H1 (cell line): ENCODE measurements at regions not wholly inside any gene's neighbourhood (a gene's known extent, or its start where the extent isn't known, plus 50 kb on each side); places are given as distances from the start of the nearest gene placed in this dataset.

Experiments used
- CTCF ChIA-PET: fragments of 300-600 bp; sonication (Branson Sonifier 250); formaldehyde crosslinking; loops from one replicate; lab custom pipeline; 2021; ENCODE audit not compliant: partially characterized antibody; lab: Charles Lee
- POLR2A ChIA-PET: fragments of 300-600 bp; sonication (Branson Sonifier 250); formaldehyde crosslinking; loops from one replicate; lab custom pipeline; 2021; ENCODE audit warnings: inconsistent platforms; ENCODE audit not compliant: partially characterized antibody; lab: Charles Lee
- DNase-seq, 2 experiments: peaks; one replicate each; pipeline versions ENCODE4 v3.0.0 to v3.0.0-alpha.2; 2010 to 2022; ENCODE audit warnings: low spot score in 2 of 2, low read depth in 1 of 2, mixed read lengths in 1 of 2
- FAIRE-seq: peaks from 2 replicates; lab custom pipeline; 2011; peaks lifted over from hg19 to GRCh38; lab: Jason Lieb, UNC
- H2AFZ ChIP-seq: 2 replicates; pipeline ENCODE4 v1.8.1; 2012; ENCODE audit warnings: low read length, inconsistent platforms
- H2AK5ac ChIP-seq: 2 replicates; pipeline ENCODE4 v1.6.1; 2013; ENCODE audit warnings: low read depth, low read length
- H2BK120ac ChIP-seq: replicated peaks from 2 replicates; pipeline ENCODE3; 2013; ENCODE audit warnings: low read depth, low read length, inconsistent platforms
- H2BK12ac ChIP-seq: 2 replicates; pipeline ENCODE4 v1.6.1; 2013; ENCODE audit warnings: low read depth, low read length
- H2BK15ac ChIP-seq: 2 replicates; pipeline ENCODE4 v1.6.1; 2013; ENCODE audit warnings: low read length
- H2BK20ac ChIP-seq: 2 replicates; pipeline ENCODE4 v1.6.1; 2013; ENCODE audit warnings: low read length
- H2BK5ac ChIP-seq: 2 replicates; pipeline ENCODE4 v1.6.1; 2013; ENCODE audit warnings: low read depth, low read length
- H3K14ac ChIP-seq: 2 replicates; pipeline ENCODE4 v1.6.1; 2013; ENCODE audit warnings: inconsistent platforms; ENCODE audit not compliant: insufficient read length
- H3K18ac ChIP-seq: 2 replicates; pipeline ENCODE4 v1.6.1; 2013; ENCODE audit warnings: low read length; ENCODE audit errors: extremely low read depth
- H3K23ac ChIP-seq: 2 replicates; pipeline ENCODE4 v1.6.1; 2013; ENCODE audit warnings: inconsistent platforms; ENCODE audit not compliant: insufficient read length
- H3K23me2 ChIP-seq: 2 replicates; pipeline ENCODE4 v1.6.1; 2013; ENCODE audit warnings: low read depth, low read length
- H3K27ac ChIP-seq: 2 replicates; pipeline ENCODE4 v1.6.1; 2011; ENCODE audit warnings: low read depth, low read length, inconsistent platforms
- H3K27me3 ChIP-seq, 4 experiments: replicated peaks in 1 of 4; 1 replicate in 1 of 4; 2 replicates in 3 of 4; pipeline versions ENCODE4 v1.6.1 to v1.8.1; 2011 to 2013; ENCODE audit warnings: low read length in 3 of 4, mild to moderate bottlenecking in 3 of 4, inconsistent platforms in 2 of 4, mixed read lengths in 2 of 4, moderate library complexity in 1 of 4; ENCODE audit not compliant: control insufficient read depth in 3 of 4, insufficient read depth in 3 of 4; ENCODE audit errors: extremely low read depth in 1 of 4
- H3K36me3 ChIP-seq, 4 experiments: 2 replicates each; pipeline versions ENCODE4 v1.6.1 to v1.8.1; 2011 to 2013; ENCODE audit warnings: mild to moderate bottlenecking in 4 of 4, low read length in 3 of 4, moderate library complexity in 2 of 4, control low read depth in 1 of 4, inconsistent platforms in 1 of 4; ENCODE audit not compliant: insufficient read depth in 4 of 4, control insufficient read depth in 2 of 4
- H3K4ac ChIP-seq: replicated peaks from 2 replicates; pipeline ENCODE3; 2013; ENCODE audit warnings: low read length, low read depth, mixed read lengths, inconsistent platforms; ENCODE audit not compliant: insufficient read length
- H3K4me1 ChIP-seq, 4 experiments: replicated peaks in 1 of 4; 1 replicate in 1 of 4; 2 replicates in 3 of 4; pipeline versions ENCODE4 v1.6.1 to v1.8.1; 2011 to 2013; ENCODE audit warnings: low read length in 3 of 4, inconsistent platforms in 2 of 4, mixed read lengths in 1 of 4; ENCODE audit not compliant: insufficient read depth in 4 of 4, control insufficient read depth in 3 of 4
- H3K4me2 ChIP-seq, 2 experiments: 2 replicates each; pipeline versions ENCODE4 v1.6.1 to v1.8.1; 2011 to 2013; ENCODE audit warnings: low read depth in 2 of 2, low read length in 2 of 2, control low read depth in 1 of 2, inconsistent platforms in 1 of 2, mild to moderate bottlenecking in 1 of 2; ENCODE audit not compliant: insufficient read depth in 1 of 2
- H3K4me3 ChIP-seq, 4 experiments: fragments of 200-600, 300-600 bp in 1 of 4; sonication (generic), shearing (Covaris generic), sonication (Bioruptor Twin) in 1 of 4; 2 replicates each; pipeline versions ENCODE4 v1.5.1 to v1.8.1; 2011 to 2016; ENCODE audit warnings: low read length in 4 of 4, low read depth in 3 of 4, control low read depth in 2 of 4, inconsistent platforms in 2 of 4, mild to moderate bottlenecking in 2 of 4, mixed read lengths in 1 of 4, moderate library complexity in 1 of 4; ENCODE audit not compliant: insufficient read depth in 2 of 4; ENCODE audit errors: extremely low read depth in 1 of 4
- H3K56ac ChIP-seq: replicated peaks from 2 replicates; pipeline ENCODE3; 2013; ENCODE audit warnings: low read depth, mild to moderate bottlenecking, mixed read lengths, low read length, inconsistent platforms; ENCODE audit not compliant: insufficient read length
- H3K79me1 ChIP-seq: 2 replicates; pipeline ENCODE4 v1.6.1; 2013; ENCODE audit warnings: low read depth, low read length, control low read depth
- H3K79me2 ChIP-seq, 2 experiments: 2 replicates each; pipeline versions ENCODE4 v1.6.1 to v1.8.1; 2012 to 2013; ENCODE audit warnings: low read length in 2 of 2, mild to moderate bottlenecking in 2 of 2, inconsistent platforms in 1 of 2; ENCODE audit not compliant: insufficient read depth in 2 of 2, control insufficient read depth in 1 of 2
- H3K9ac ChIP-seq, 4 experiments: replicated peaks in 1 of 4; 1 replicate in 1 of 4; 2 replicates in 3 of 4; pipeline versions ENCODE4 v1.6.1 to v1.8.1; 2011 to 2013; ENCODE audit warnings: low read depth in 3 of 4, low read length in 3 of 4, control low read depth in 2 of 4, mild to moderate bottlenecking in 2 of 4, moderate library complexity in 2 of 4, inconsistent platforms in 1 of 4; ENCODE audit errors: extremely low read depth in 1 of 4
- H3K9me3 ChIP-seq, 2 experiments: 2 replicates each; pipeline versions ENCODE4 v1.6.1 to v1.8.1; 2012 to 2013; ENCODE audit warnings: mild to moderate bottlenecking in 2 of 2, moderate library complexity in 2 of 2, control low read depth in 1 of 2, inconsistent platforms in 1 of 2, low read depth in 1 of 2, low read length in 1 of 2, mixed read lengths in 1 of 2; ENCODE audit not compliant: insufficient read depth in 2 of 2
- H4K20me1 ChIP-seq, 2 experiments: replicated peaks in 1 of 2; 2 replicates each; pipeline versions ENCODE3 to v1.8.1; 2011 to 2013; ENCODE audit warnings: inconsistent platforms in 2 of 2, low read length in 2 of 2, mild to moderate bottlenecking in 1 of 2; ENCODE audit not compliant: insufficient read depth in 2 of 2, control insufficient read depth in 1 of 2
- H4K5ac ChIP-seq: 2 replicates; pipeline ENCODE4 v1.6.1; 2013; ENCODE audit warnings: low read length, low read depth, mixed read lengths, inconsistent platforms; ENCODE audit not compliant: insufficient read length
- H4K8ac ChIP-seq: 2 replicates; pipeline ENCODE4 v1.8.0; 2013; ENCODE audit warnings: mild to moderate bottlenecking, moderate library complexity, low read length, inconsistent platforms; ENCODE audit not compliant: insufficient read depth; ENCODE audit errors: extremely low read depth
- H4K91ac ChIP-seq: replicated peaks from 2 replicates; pipeline ENCODE3; 2013; ENCODE audit warnings: low read length, mixed read lengths, inconsistent platforms; ENCODE audit not compliant: insufficient read length
- ATF2 ChIP-seq: IDR thresholded peaks from 2 replicates; pipeline ENCODE4 v1.6.1; 2012; ENCODE audit warnings: low read length, inconsistent platforms
- BACH1 ChIP-seq: IDR thresholded peaks from 2 replicates; pipeline ENCODE4 v1.6.1; 2012; ENCODE audit warnings: low read length, improper control_type of control experiment
- BCL11A ChIP-seq, 2 experiments: IDR thresholded peaks; one replicate each; pipeline ENCODE4 v1.6.1; 2011; ENCODE audit warnings: low read depth in 2 of 2, low read length in 2 of 2, mild to moderate bottlenecking in 2 of 2
- CTBP2 ChIP-seq: IDR thresholded peaks from 2 replicates; pipeline ENCODE4 v1.7.0; 2011; ENCODE audit warnings: borderline replicate concordance, mild to moderate bottlenecking, moderate library complexity, mixed read lengths, low read length; ENCODE audit not compliant: insufficient read depth, insufficient read length
- E2F6 ChIP-seq: IDR thresholded peaks from 2 replicates; pipeline ENCODE4 v1.6.1; 2012; ENCODE audit warnings: inconsistent platforms
- EGR1 ChIP-seq: IDR thresholded peaks from 2 replicates; pipeline ENCODE4 v1.6.1; 2011; ENCODE audit warnings: low read depth, low read length, borderline replicate concordance
- FOSL1 ChIP-seq: IDR thresholded peaks from 2 replicates; pipeline ENCODE4 v1.6.1; 2011; ENCODE audit warnings: mild to moderate bottlenecking, low read depth, low read length, moderate library complexity; ENCODE audit not compliant: insufficient read depth
- GABPA ChIP-seq: IDR thresholded peaks from 2 replicates; pipeline ENCODE4 v1.6.1; 2011; ENCODE audit warnings: mild to moderate bottlenecking, low read length, moderate library complexity, borderline replicate concordance; ENCODE audit not compliant: insufficient read depth
- RAD21 ChIP-seq, 2 experiments: IDR thresholded peaks in 1 of 2; conservative IDR thresholded peaks in 1 of 2; 2 replicates each; pipeline ENCODE4 v1.6.1; 2011; ENCODE audit warnings: low read depth in 2 of 2, low read length in 2 of 2, improper control_type of control experiment in 1 of 2, inconsistent platforms in 1 of 2, mild to moderate bottlenecking in 1 of 2, moderate library complexity in 1 of 2
- RFX5 ChIP-seq: IDR thresholded peaks from 2 replicates; pipeline ENCODE4 v1.6.1; 2011; ENCODE audit warnings: low read depth, low read length, improper control_type of control experiment, borderline replicate concordance
- SP2 ChIP-seq: IDR thresholded peaks from 2 replicates; pipeline ENCODE4 v1.6.1; 2012; ENCODE audit warnings: mild to moderate bottlenecking, low read length, inconsistent platforms
- TBP ChIP-seq: IDR thresholded peaks from 2 replicates; pipeline ENCODE4 v1.6.1; 2011; ENCODE audit warnings: low read depth, low read length, improper control_type of control experiment
- WGBS, 2 experiments: shearing (Covaris generic) in 1 of 2; methylation state at CpG; one replicate each; pipeline versions ENCODE4 v1.1.6 to v1.1.7; 2013 to 2015; ENCODE audit warnings: low lambda C conversion rate in 2 of 2, mixed read lengths in 2 of 2, inconsistent platforms in 1 of 2, low coverage in 1 of 2, missing lambda C conversion rate in 1 of 2; ENCODE audit not compliant: insufficient replicate concordance in 2 of 2, insufficient coverage in 1 of 2, insufficient read length in 1 of 2; ENCODE audit errors: extremely low coverage in 1 of 2, missing lambda C conversion rate in 1 of 2; 5-methylcytosine and 5-hydroxymethylcytosine counted together

GRCh38 chr14:97931273-97931672 is 1134.1 kb downstream of the VRK1 start:
- no peak for FAIRE-seq
- Histone ChIP-seq H3K4me1 (no peaks in the 10 kb centered on the region), H3K18ac (no peak overlapping the region), H2AK5ac (no peak overlapping the region), H4K91ac (no peak overlapping the region), H3K79me2 (no peaks in the 10 kb centered on the region), H4K8ac (no peak overlapping the region), H2BK5ac (no peak overlapping the region), H3K4me2 (no peak overlapping the region), H2BK20ac (no peak overlapping the region), H3K56ac (no peak overlapping the region), H3K9me3 (no peaks in the 10 kb centered on the region; a peak in 1 of 4 replicates), H3K23ac (no peak overlapping the region), H3K4ac (no peak overlapping the region), H3K79me1 (no peaks in the 10 kb centered on the region), H3K27me3 (no peaks in the 10 kb centered on the region), H2BK120ac (no peak overlapping the region), H4K20me1 (no peaks in the 10 kb centered on the region), H3K36me3 (no peaks in the 10 kb centered on the region), H3K23me2 (no peaks in the 10 kb centered on the region), H3K27ac (no peak overlapping the region), H2BK12ac (no peak overlapping the region), H3K9ac (no peak overlapping the region), H3K4me3 (no peak overlapping the region), H2BK15ac (no peak overlapping the region), H3K14ac (no peak overlapping the region), H4K5ac (no peak overlapping the region), H2AFZ (no peak overlapping the region)
- CTCF ChIA-PET, result interaction anchor here (0.6 kb wide), 1 partner anchor 11 kb away, joined by 3 read pairs; no protein-coding TSS in a partner anchor
- POLR2A ChIA-PET, result no interaction called here
- WGBS, 2 experiments, result 94% methylated on average over 4 of the region's 4 CpGs; no CpG with 5 or more reads in 1 of the 2 experiments
- DNase-seq, result no peak
- no peak for TF ChIP-seq SP2
- TF ChIP-seq RAD21 (IDR thresholded peaks at IDR 0.05 in 1 of 2, conservative IDR thresholded peaks at IDR 0.05 in 1 of 2; ENCODE audit: low read depth in 2 of 2, low read length in 2 of 2), result no peak
- TF ChIP-seq ATF2, result no peak
- no peak for TF ChIP-seq BACH1
- no peak for TF ChIP-seq TBP
- no peak for TF ChIP-seq RFX5
- no peak for TF ChIP-seq E2F6
- TF ChIP-seq EGR1, result no peak
- TF ChIP-seq CTBP2, result no peak
- TF ChIP-seq BCL11A (IDR thresholded peaks at IDR 0.05; ENCODE audit: low read depth in 2 of 2, low read length in 2 of 2), result no peak
- no peak for TF ChIP-seq GABPA
- TF ChIP-seq FOSL1, result no peak
